ENCODE measurements at regions not wholly inside any gene's neighbourhood (a gene's known extent, or its start where the extent isn't known, plus 50 kb on each side); places are given as distances from the start of the nearest gene placed in this dataset.

DNA sequence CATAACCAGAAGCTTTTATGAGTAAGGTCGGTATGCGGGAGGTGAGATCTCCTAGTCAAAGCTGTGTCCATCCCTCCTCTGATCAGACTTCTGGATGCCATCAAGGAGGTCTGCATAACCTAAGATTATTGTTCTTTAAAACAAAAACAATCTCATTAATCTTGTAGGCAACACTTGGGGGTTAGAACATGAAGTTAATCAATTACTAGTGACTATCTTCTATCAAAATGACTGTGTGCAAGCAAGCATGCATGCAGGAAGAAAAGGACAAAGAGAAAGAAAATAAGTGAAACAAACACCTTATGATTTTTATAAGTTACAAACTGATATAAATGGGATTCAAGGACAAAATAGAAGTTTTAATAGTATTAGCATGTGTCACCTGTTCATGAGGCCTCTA lies 2435.9 kb upstream of the PCDH20 start:
- ATAC-seq (no peak), DNase-seq (ENCODE audit: low read depth, low spot score) (no peak)
- CTCF ChIA-PET: no interaction called here
- H3K4me3 ChIP-seq (replicated peaks in 1 of 2; ENCODE audit: low read depth in 1 of 2, low read length in 2 of 2): no peak overlapping the region
- no peak overlapping the region for H3K9ac ChIP-seq (ENCODE audit: low read length)
- no TSS peak for BruUV-seq (replicated peaks)
- no peaks in the 10 kb centered on the region for H3K4me1 ChIP-seq (ENCODE audit: control insufficient read depth in 1 of 2, insufficient read depth in 2 of 2, low read length in 2 of 2)
- H3K9me3 ChIP-seq (ENCODE audit: control insufficient read depth in 1 of 2, insufficient read depth in 1 of 2, low read depth in 1 of 2, low read length in 2 of 2): no peaks in the 10 kb centered on the region
- H3K9me2 ChIP-seq (ENCODE audit: insufficient read depth): no peaks in the 10 kb centered on the region
- no peaks in the 10 kb centered on the region for H4K20me1 ChIP-seq (ENCODE audit: insufficient read depth)
- no peak overlapping the region for H3K4me2 ChIP-seq (ENCODE audit: low read length)
- H3K27me3 ChIP-seq (ENCODE audit: insufficient read depth, low read length): no peaks in the 10 kb centered on the region
- H3K79me2 ChIP-seq (ENCODE audit: insufficient read depth, low read length): no peaks in the 10 kb centered on the region
- RAD21 ChIA-PET (ENCODE audit: low non-redundant PET in 1 of 2, low total read pairs in 2 of 2, uncharacterized antibody in 2 of 2, unreplicated experiment in 2 of 2): no interaction called here
- no peak overlapping the region for H2AFZ ChIP-seq (ENCODE audit: low read depth, low read length, poor library complexity, severe bottlenecking)
- no peak overlapping the region for H3K27ac ChIP-seq (ENCODE audit: low read depth, low read length)
- POLR2A ChIA-PET: no interaction called here
- TF ChIP-seq CBX3 (IDR thresholded peaks at IDR 0.05; ENCODE audit: low read depth) (no peak), REST (IDR thresholded peaks at IDR 0.05; ENCODE audit: low read depth) (no peak), TCF7L2 (IDR thresholded peaks at IDR 0.05; ENCODE audit: borderline replicate concordance, extremely low read depth, insufficient read depth, insufficient read length) (no peak)
- H3K36me3 ChIP-seq (ENCODE audit: control insufficient read depth in 1 of 2, insufficient read depth in 2 of 2, low read length in 2 of 2): no peaks in the 10 kb centered on the region
- intact Hi-C loops (cut with micrococcal nuclease): no loop called here

DNA sequence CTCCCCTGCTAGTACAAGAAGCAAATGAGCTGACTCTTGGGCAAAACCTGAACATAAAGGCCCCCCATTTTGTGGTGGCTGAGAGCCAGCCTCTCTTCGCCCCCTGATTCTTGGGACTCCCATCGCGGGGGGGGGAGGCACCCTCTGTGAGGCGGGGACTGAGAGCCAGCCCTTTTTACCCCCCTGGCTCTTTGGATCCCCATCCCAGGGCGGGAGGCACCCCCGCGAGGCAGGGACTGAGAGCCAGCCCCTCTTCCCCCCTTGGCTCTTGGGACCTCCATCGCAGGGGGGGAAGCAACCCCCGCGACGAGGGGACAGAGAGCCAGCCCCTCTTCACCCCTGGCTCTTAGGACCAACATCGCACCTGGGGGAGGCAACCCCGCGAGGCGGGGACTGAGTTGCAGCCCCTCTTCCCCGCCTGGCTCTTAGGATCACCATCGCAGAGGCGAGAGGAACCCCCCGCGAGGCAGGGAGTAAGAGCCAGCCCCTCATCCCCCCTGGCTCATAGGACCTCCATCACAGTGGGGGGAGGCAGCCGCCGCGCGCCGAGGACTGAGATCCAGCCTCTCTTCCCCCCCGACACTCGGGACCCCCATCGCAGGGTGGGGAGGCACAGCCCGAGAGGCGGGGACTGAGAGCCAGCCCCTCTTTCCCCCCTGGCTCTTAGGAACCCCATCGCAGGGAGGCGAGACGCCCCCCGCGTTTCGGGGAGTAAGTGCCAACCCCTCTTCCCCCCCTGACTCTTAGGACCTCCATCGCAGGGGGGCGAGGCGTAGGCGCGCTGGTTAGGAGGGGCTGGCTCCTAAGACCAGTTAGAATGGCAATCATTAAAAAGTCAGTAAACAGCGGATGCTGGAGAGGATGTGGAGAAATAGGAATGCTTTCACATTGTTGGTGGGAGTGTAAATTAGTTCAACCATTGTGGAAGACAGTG lies 2428.4 kb upstream of the PCDH20 start:
- intact Hi-C loops (cut with micrococcal nuclease): no loop called here
- Histone ChIP-seq H3K4me3 (replicated peaks in 1 of 2; ENCODE audit: low read depth in 1 of 2, low read length in 2 of 2) (no peak overlapping the region), H3K27me3 (ENCODE audit: insufficient read depth, low read length) (no peaks in the 10 kb centered on the region), H3K27ac (ENCODE audit: low read depth, low read length) (no peak overlapping the region), H3K4me2 (ENCODE audit: low read length) (no peak overlapping the region), H3K79me2 (ENCODE audit: insufficient read depth, low read length) (no peaks in the 10 kb centered on the region), H3K4me1 (ENCODE audit: control insufficient read depth in 1 of 2, insufficient read depth in 2 of 2, low read length in 2 of 2) (no peaks in the 10 kb centered on the region), H2AFZ (ENCODE audit: low read depth, low read length, poor library complexity, severe bottlenecking) (no peak overlapping the region), H3K9me3 (ENCODE audit: control insufficient read depth in 1 of 2, insufficient read depth in 1 of 2, low read depth in 1 of 2, low read length in 2 of 2) (no peaks in the 10 kb centered on the region), H3K9me2 (ENCODE audit: insufficient read depth) (no peaks in the 10 kb centered on the region), H3K36me3 (ENCODE audit: control insufficient read depth in 1 of 2, insufficient read depth in 2 of 2, low read length in 2 of 2) (no peaks in the 10 kb centered on the region), H4K20me1 (ENCODE audit: insufficient read depth) (no peaks in the 10 kb centered on the region), H3K9ac (ENCODE audit: low read length) (no peak overlapping the region)
- no TSS peak for BruUV-seq (replicated peaks)
- no peak for DNase-seq (ENCODE audit: low read depth, low spot score)
- POLR2A ChIA-PET: no interaction called here
- CTCF ChIA-PET: no interaction called here
- RAD21 ChIA-PET (ENCODE audit: low non-redundant PET in 1 of 2, low total read pairs in 2 of 2, uncharacterized antibody in 2 of 2, unreplicated experiment in 2 of 2): no interaction called here
- ATAC-seq: no peak
- TF ChIP-seq FOSL1 (IDR thresholded peaks at IDR 0.05; ENCODE audit: low read depth) (no peak), TCF7L2 (IDR thresholded peaks at IDR 0.05; ENCODE audit: borderline replicate concordance, extremely low read depth, insufficient read depth, insufficient read length) (no peak), CBX3 (IDR thresholded peaks at IDR 0.05; ENCODE audit: low read depth) (no peak), REST (IDR thresholded peaks at IDR 0.05; ENCODE audit: low read depth) (no peak), YY1 (IDR thresholded peaks at IDR 0.05; ENCODE audit: extremely low read depth, insufficient replicate concordance, low read depth, low read length) (no peak), JUND (IDR thresholded peaks at IDR 0.05) (no peak), CEBPB (IDR thresholded peaks at IDR 0.05; ENCODE audit: low read depth) (no peak), ZNF274 (IDR thresholded peaks at IDR 0.05; ENCODE audit: low read depth, low read length) (no peak), SRF (IDR thresholded peaks at IDR 0.05; ENCODE audit: low read depth) (no peak), RAD21 (IDR thresholded peaks at IDR 0.05; ENCODE audit: low read depth) (no peak), ZFX (IDR thresholded peaks at IDR 0.05) (no peak)
- TF ChIP-seq, protein P1, sequence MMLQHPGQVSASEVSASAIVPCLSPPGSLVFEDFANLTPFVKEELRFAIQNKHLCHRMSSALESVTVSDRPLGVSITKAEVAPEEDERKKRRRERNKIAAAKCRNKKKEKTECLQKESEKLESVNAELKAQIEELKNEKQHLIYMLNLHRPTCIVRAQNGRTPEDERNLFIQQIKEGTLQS (IDR thresholded peaks at IDR 0.05): no peak

All from HCT116 (cell line).